Left lung (tissue), 4 donors: ENCODE measurements at regions not wholly inside any gene's neighbourhood (a gene's known extent, or its start where the extent isn't known, plus 50 kb on each side); places are given as distances from the start of the nearest gene placed in this dataset.
"Not testable (repeated sequence)": the region's sequence is repeated elsewhere in the genome, so short reads cannot be mapped to it uniquely, and the experiment has no call there.

Experiments
- ATAC-seq: fragments of 200-7000 bp; cut with Tn5 transposase; one replicate; pipeline ENCODE4 v1.9.1; 2020; ENCODE audit warnings: moderate library complexity
- DNase-seq, 4 donors: peaks; one replicate each; pipeline ENCODE4 v3.0.0-alpha.2; 2013 to 2020
- H3K27ac ChIP-seq, 2 donors: fragments of 200-600 bp; sonication (generic) in 1 of 2; one replicate each; pipeline versions ENCODE4 v1.5.0 to v1.8.0; 2020 to 2021
- H3K27me3 ChIP-seq, 2 donors: fragments of 200-600 bp; sonication (generic) in 1 of 2; one replicate each; pipeline versions ENCODE4 v1.5.0 to v1.8.0; 2020 to 2021
- H3K36me3 ChIP-seq, 2 donors: fragments of 200-600 bp; sonication (generic) in 1 of 2; one replicate each; pipeline versions ENCODE4 v1.5.0 to v1.8.0; 2020 to 2021
- H3K4me1 ChIP-seq, 2 donors: fragments of 200-600 bp; one replicate each; pipeline ENCODE4 v1.8.0; 2021
- H3K4me3 ChIP-seq, 2 donors: fragments of 200-600 bp; sonication (generic) in 1 of 2; one replicate each; pipeline versions ENCODE4 v1.5.0 to v1.8.0; 2020 to 2021; ENCODE audit warnings: mild to moderate bottlenecking in 1 of 2
- H3K9me3 ChIP-seq, 2 donors: fragments of 200-600 bp; sonication (generic) in 1 of 2; one replicate each; pipeline versions ENCODE4 v1.5.0 to v1.8.0; 2020 to 2021
- CTCF ChIP-seq, 2 donors: fragments of 200-600 bp; sonication (generic) in 1 of 2; IDR thresholded peaks; one replicate each; pipeline versions ENCODE4 v1.5.0 to v1.8.0; 2021; ENCODE audit warnings: antibody characterized with exemption in 2 of 2
- intact Hi-C, 2 donors: fragments of 100-400 bp; cut with DNase I; formaldehyde crosslinking; loops; one replicate each; pipeline versions ENCODE4 v1.11.2 to v1.14.2; 2022
- donor health status: DM: no; HTN: yes; CAD: no.
- donor health status: DM: no; HTN: no; CAD: no.

- ATAC-seq, DNase-seq, H3K36me3 ChIP-seq, H3K27me3 ChIP-seq, intact Hi-C loops, H3K27ac ChIP-seq, H3K4me1 ChIP-seq, H3K4me3 ChIP-seq, H3K9me3 ChIP-seq: not testable (repeated sequence)
Observed at GRCh38 chr15:83335542-83335941, 51.1 kb upstream of the BNC1 start.

GRCh38 chr15:83339396-83339795, 54.9 kb upstream of the BNC1 start:
- Histone ChIP-seq H3K4me1 (no peaks in the 10 kb centered on the region), H3K36me3 (no peaks in the 10 kb centered on the region), H3K27me3 (peaks cover 0 to 15% of the 10 kb centered on the region in 2 donors), H3K27ac (no peak overlapping the region), H3K9me3 (no peaks in the 10 kb centered on the region), H3K4me3 (no peak overlapping the region)
- DNase-seq: no peak
- intact Hi-C loops: no loop called here
- ATAC-seq: no peak
- TF ChIP-seq CTCF (IDR thresholded peaks at IDR 0.05): no peak

- Histone ChIP-seq H3K9me3 (no peaks in the 10 kb centered on the region), H3K36me3 (no peaks in the 10 kb centered on the region), H3K4me1 (no peaks in the 10 kb centered on the region), H3K27ac (no peak overlapping the region), H3K4me3 (no peak overlapping the region), H3K27me3 (peaks cover 0 to 18% of the 10 kb centered on the region in 2 donors)
- no peak for DNase-seq
- TF ChIP-seq CTCF (IDR thresholded peaks at IDR 0.05): no peak
- no peak for ATAC-seq
- intact Hi-C loops: no loop called here
Observed at GRCh38 chr15:83340087-83340486, 55.6 kb upstream of the BNC1 start.

- no peak for TF ChIP-seq CTCF (IDR thresholded peaks at IDR 0.05)
- intact Hi-C loops: no loop called here
- Histone ChIP-seq H3K9me3 (no peaks in the 10 kb centered on the region), H3K36me3 (no peaks in the 10 kb centered on the region), H3K4me1 (no peaks in the 10 kb centered on the region), H3K27me3 (peaks cover 0 to 34% of the 10 kb centered on the region in 2 donors), H3K27ac (no peak overlapping the region), H3K4me3 (no peak overlapping the region)
- no peak for ATAC-seq
- DNase-seq: no peak
Observed at GRCh38 chr15:83346342-83346741, 61.9 kb upstream of the BNC1 start.

- no peak for TF ChIP-seq CTCF (IDR thresholded peaks at IDR 0.05)
- intact Hi-C loops: no loop called here
Observed at GRCh38 chr15:83352119-83352518, 67.7 kb upstream of the BNC1 start.

More at GRCh38 chr15:83352119-83352518, 67.7 kb upstream of the BNC1 start:
- Histone ChIP-seq H3K4me3 (no peak overlapping the region), H3K9me3 (no peaks in the 10 kb centered on the region), H3K4me1 (no peaks in the 10 kb centered on the region), H3K36me3 (no peaks in the 10 kb centered on the region), H3K27ac (no peak overlapping the region), H3K27me3 (peaks cover 0 to 6% of the 10 kb centered on the region in 2 donors)
- DNase-seq: no peak
- no peak for ATAC-seq
